Neural progenitor cell (in vitro differentiated cells): ENCODE measurements at regions not wholly inside any gene's neighbourhood (a gene's known extent, or its start where the extent isn't known, plus 50 kb on each side); places are given as distances from the start of the nearest gene placed in this dataset. TPM values are rescaled to one million over a fixed set of nuclear protein-coding genes. Genes with fewer than 3 reads are reported as not detected.
A peak's percentile ranks its signal among the peaks of the same experiment; 100 is the strongest.

ENCODE experiments used
- DNase-seq: peaks from one replicate; pipeline ENCODE4 v3.0.0-alpha.2; 2016; ENCODE audit warnings: low spot score
- H2AFZ ChIP-seq: fragments of 200-600 bp; sonication (generic); replicated peaks from 2 replicates; pipeline ENCODE4 v1.6.1; 2016; ENCODE audit warnings: antibody characterized with exemption
- H3F3A ChIP-seq: fragments of 200-600 bp; sonication (generic); 2 replicates; pipeline ENCODE4 v1.6.1; 2016; ENCODE audit warnings: antibody characterized with exemption, low read depth
- H3K27ac ChIP-seq: fragments of 200-600 bp; sonication (generic); 2 replicates; pipeline ENCODE4 v1.5.1; 2016; ENCODE audit warnings: mild to moderate bottlenecking
- H3K27me3 ChIP-seq: fragments of 200-600 bp; sonication (generic); 2 replicates; pipeline ENCODE4 v1.6.1; 2016; ENCODE audit warnings: mild to moderate bottlenecking, moderate library complexity
- H3K36me3 ChIP-seq: fragments of 200-600 bp; sonication (generic); 2 replicates; pipeline ENCODE4 v1.5.1; 2016
- H3K4me1 ChIP-seq: fragments of 200-600 bp; sonication (generic); 2 replicates; pipeline ENCODE4 v1.6.1; 2016; ENCODE audit warnings: mixed run types
- H3K4me2 ChIP-seq: fragments of 200-600 bp; sonication (generic); 2 replicates; pipeline ENCODE4 v1.6.1; 2016
- H3K4me3 ChIP-seq: fragments of 200-600 bp; sonication (generic); 2 replicates; pipeline ENCODE4 v1.5.1; 2016
- H3K79me2 ChIP-seq: fragments of 200-600 bp; sonication (generic); 2 replicates; pipeline ENCODE4 v1.6.1; 2016; ENCODE audit warnings: low read depth
- H3K9ac ChIP-seq: fragments of 200-600 bp; sonication (generic); 2 replicates; pipeline ENCODE4 v1.6.1; 2016
- H3K9me3 ChIP-seq: fragments of 200-600 bp; sonication (generic); 2 replicates; pipeline ENCODE4 v1.5.1; 2016; ENCODE audit warnings: low read depth
- H4K20me1 ChIP-seq: fragments of 200-600 bp; sonication (generic); 2 replicates; pipeline ENCODE4 v1.6.1; 2016; ENCODE audit warnings: low read depth
- H3K27ac Mint-ChIP-seq: 3 replicates; pipeline ENCODE4 v1.8.0; 2021; ENCODE audit warnings: mixed read lengths
- H3K27me3 Mint-ChIP-seq: 2 replicates; pipeline ENCODE4 v1.8.0; 2022; ENCODE audit warnings: low read depth, mild to moderate bottlenecking, inconsistent platforms, moderate library complexity, mixed read lengths; ENCODE audit not compliant: insufficient read depth
- H3K36me3 Mint-ChIP-seq: 3 replicates; pipeline ENCODE4 v1.8.0; 2021; ENCODE audit warnings: mixed read lengths
- H3K4me1 Mint-ChIP-seq: 3 replicates; pipeline ENCODE4 v1.8.0; 2021; ENCODE audit warnings: mixed read lengths
- H3K4me3 Mint-ChIP-seq: 3 replicates; pipeline ENCODE4 v1.8.0; 2021; ENCODE audit warnings: mild to moderate bottlenecking, moderate library complexity, mixed read lengths
- H3K9me3 Mint-ChIP-seq: 3 replicates; pipeline ENCODE4 v1.8.0; 2020; ENCODE audit warnings: mixed read lengths
- CTCF ChIP-seq: fragments of 200-600 bp; sonication (generic); IDR thresholded peaks from 2 replicates; pipeline ENCODE4 v1.5.1; 2017; ENCODE audit warnings: antibody characterized with exemption, mild to moderate bottlenecking
- EZH2 ChIP-seq: fragments of 200-600 bp; sonication (generic); IDR thresholded peaks from 2 replicates; pipeline ENCODE4 v1.6.1; 2017; ENCODE audit warnings: antibody characterized with exemption, mild to moderate bottlenecking, moderate library complexity
- EZH2phosphoT487 ChIP-seq: fragments of 200-600 bp; sonication (generic); IDR thresholded peaks from 2 replicates; pipeline ENCODE4 v1.6.1; 2017; ENCODE audit warnings: antibody characterized with exemption
- small RNA-seq: library from RNA; depleted of rRNA; stranded (forward); fragments of <200 nt; gene quantifications from one replicate; pipeline ENCODE3, GENCODE V24; 2015

DNA sequence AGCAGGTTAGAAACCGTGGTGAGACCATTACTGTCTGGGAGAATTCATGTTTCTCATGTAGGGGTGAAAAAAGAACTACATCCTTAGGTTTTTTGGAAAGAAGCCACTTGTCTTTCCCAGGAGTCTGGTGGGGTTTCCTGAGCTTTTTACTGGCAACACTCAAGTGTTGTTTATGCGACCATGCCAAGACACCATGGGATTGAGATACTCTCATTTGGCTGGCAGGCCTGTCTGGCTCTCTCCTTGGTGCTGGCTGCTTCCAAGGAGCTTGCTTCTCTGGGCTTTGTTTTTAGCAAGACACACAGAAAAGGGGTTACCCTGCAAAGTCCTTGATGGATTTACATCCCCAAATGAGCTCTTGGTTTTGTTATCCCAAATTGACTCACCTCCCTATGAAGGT, 80.9 kb upstream of the ISL1 start:
- no peaks in the 10 kb centered on the region for H3K4me1 ChIP-seq
- Mint-ChIP-seq H3K27me3 (peaks cover 2% of the 10 kb centered on the region), H3K36me3 (no peaks in the 10 kb centered on the region), H3K9me3 (peaks cover 22% of the 10 kb centered on the region), H3K4me3 (no peak overlapping the region), H3K27ac (no peak overlapping the region), H3K4me1 (no peaks in the 10 kb centered on the region)
- H3K9ac ChIP-seq, result no peak overlapping the region
- no peaks in the 10 kb centered on the region for H4K20me1 ChIP-seq
- no peak overlapping the region for H2AFZ ChIP-seq
- no peaks in the 10 kb centered on the region for H3K27me3 ChIP-seq
- H3K4me3 ChIP-seq, result no peak overlapping the region
- TF ChIP-seq EZH2phosphoT487, result no peak
- no peak for TF ChIP-seq CTCF
- TF ChIP-seq EZH2, result no peak
- no peak overlapping the region for H3K4me2 ChIP-seq
- H3K9me3 ChIP-seq, result no peaks in the 10 kb centered on the region
- no peaks in the 10 kb centered on the region for H3K36me3 ChIP-seq
- H3F3A ChIP-seq, result no peaks in the 10 kb centered on the region
- DNase-seq, result peak; percentile 5
- H3K79me2 ChIP-seq, result no peaks in the 10 kb centered on the region
- no peak overlapping the region for H3K27ac ChIP-seq

DNA sequence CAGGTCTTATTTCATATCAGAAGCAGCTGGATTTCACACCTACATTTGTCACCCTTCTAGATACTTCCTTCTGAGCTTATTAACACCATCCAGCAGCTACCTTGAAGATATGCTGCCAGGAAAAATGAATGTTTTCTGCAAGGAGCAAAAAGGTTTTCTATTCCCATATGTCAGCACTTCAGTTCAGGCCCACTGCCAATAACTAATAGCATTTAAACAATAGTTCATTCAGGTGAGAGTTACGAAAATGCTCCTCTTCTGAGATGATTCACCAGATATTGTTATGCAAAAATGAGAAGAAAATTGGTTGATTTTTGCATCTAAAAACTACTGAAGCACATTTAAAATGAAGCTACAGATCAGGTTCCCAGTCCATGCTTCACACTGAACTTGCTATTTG, 56.4 kb upstream of the ISL1 start:
- Histone ChIP-seq H3K4me3 (no peak overlapping the region), H3K4me2 (no peak overlapping the region), H3K36me3 (no peaks in the 10 kb centered on the region), H4K20me1 (no peaks in the 10 kb centered on the region), H2AFZ (no peak overlapping the region), H3K79me2 (no peaks in the 10 kb centered on the region), H3F3A (no peaks in the 10 kb centered on the region), H3K27ac (no peak overlapping the region), H3K9ac (no peak overlapping the region), H3K27me3 (no peaks in the 10 kb centered on the region), H3K9me3 (no peaks in the 10 kb centered on the region), H3K4me1 (no peaks in the 10 kb centered on the region)
- Mint-ChIP-seq H3K4me3 (no peak overlapping the region), H3K4me1 (no peaks in the 10 kb centered on the region), H3K36me3 (no peaks in the 10 kb centered on the region), H3K27me3 (no peaks in the 10 kb centered on the region), H3K9me3 (no peaks in the 10 kb centered on the region), H3K27ac (no peak overlapping the region)
- no peak for DNase-seq
- TF ChIP-seq EZH2 (no peak), CTCF (no peak), EZH2phosphoT487 (no peak)

Small RNAs in the stretch of these regions (small RNA-seq; reads per million reads assigned to genes)
- not detected for gene AC022441.3
- gene RNU6-1296P, result not detected
- gene RNU6-480P, result not detected
